ENCODE measurements at regions not wholly inside any gene's neighbourhood (a gene's known extent, or its start where the extent isn't known, plus 50 kb on each side); places are given as distances from the start of the nearest gene placed in this dataset.
"Not testable (repeated sequence)": the region's sequence is repeated elsewhere in the genome, so short reads cannot be mapped to it uniquely, and the experiment has no call there.

- TF ChIP-seq ATF3 (IDR thresholded peaks at IDR 0.05); CTCF (IDR thresholded peaks at IDR 0.05; ENCODE audit: low read depth, low read length, missing input control); SP1 (IDR thresholded peaks at IDR 0.05); REST (IDR thresholded peaks at IDR 0.05); JUND (IDR thresholded peaks at IDR 0.05); YY1 (IDR thresholded peaks at IDR 0.05); EGR1 (IDR thresholded peaks at IDR 0.05; ENCODE audit: low read depth in 2 of 2): not testable (repeated sequence)
Measured at GRCh38 chr20:47447350-47448296, 54.1 kb upstream of the NCOA3 start.

Measured in liver (tissue), 3 donors.